ENCODE measurements at regions not wholly inside any gene's neighbourhood (a gene's known extent, or its start where the extent isn't known, plus 50 kb on each side); places are given as distances from the start of the nearest gene placed in this dataset.

GRCh38 chr6:33909737-33910136 lies 105.9 kb upstream of the MLN start:
- TF ChIP-seq, protein P1, sequence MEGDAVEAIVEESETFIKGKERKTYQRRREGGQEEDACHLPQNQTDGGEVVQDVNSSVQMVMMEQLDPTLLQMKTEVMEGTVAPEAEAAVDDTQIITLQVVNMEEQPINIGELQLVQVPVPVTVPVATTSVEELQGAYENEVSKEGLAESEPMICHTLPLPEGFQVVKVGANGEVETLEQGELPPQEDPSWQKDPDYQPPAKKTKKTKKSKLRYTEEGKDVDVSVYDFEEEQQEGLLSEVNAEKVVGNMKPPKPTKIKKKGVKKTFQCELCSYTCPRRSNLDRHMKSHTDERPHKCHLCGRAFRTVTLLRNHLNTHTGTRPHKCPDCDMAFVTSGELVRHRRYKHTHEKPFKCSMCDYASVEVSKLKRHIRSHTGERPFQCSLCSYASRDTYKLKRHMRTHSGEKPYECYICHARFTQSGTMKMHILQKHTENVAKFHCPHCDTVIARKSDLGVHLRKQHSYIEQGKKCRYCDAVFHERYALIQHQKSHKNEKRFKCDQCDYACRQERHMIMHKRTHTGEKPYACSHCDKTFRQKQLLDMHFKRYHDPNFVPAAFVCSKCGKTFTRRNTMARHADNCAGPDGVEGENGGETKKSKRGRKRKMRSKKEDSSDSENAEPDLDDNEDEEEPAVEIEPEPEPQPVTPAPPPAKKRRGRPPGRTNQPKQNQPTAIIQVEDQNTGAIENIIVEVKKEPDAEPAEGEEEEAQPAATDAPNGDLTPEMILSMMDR (IDR thresholded peaks at IDR 0.05; ENCODE audit: insufficient read depth, low read length, missing control alignments), result no peak
- CTCF ChIA-PET, result interaction anchor here (1.3 kb wide), 1 partner anchor 8 kb away, joined by 5 read pairs; no protein-coding TSS in a partner anchor
- POLR2A ChIA-PET, result no interaction called here
- DNase-seq (ENCODE audit: low read depth, low spot score), result no peak
- no peak overlapping the region for H3K4me3 ChIP-seq (ENCODE audit: low read depth, low read length)

DNA sequence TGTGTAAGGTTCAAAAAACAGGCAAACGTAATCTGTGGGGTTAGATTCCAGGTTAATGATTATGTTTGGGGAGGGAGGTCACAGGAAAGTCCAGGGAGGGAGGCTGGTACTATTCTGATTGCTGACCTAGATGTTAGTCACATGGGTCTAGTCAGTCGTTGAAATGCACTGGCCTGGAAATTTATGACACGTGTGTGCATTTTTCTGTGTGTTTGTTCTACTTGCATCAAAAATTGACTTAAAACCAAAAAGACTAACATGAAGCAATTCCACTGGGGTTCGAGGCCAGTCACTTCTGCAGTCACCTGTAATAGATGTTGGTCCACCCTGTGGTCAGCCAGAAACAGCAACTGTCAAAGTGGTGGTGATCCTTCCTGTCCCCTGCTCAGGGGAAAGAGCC lies 104.2 kb upstream of the MLN start:
- DNase-seq (ENCODE audit: low read depth, low spot score), result no peak
- CTCF ChIA-PET, result no interaction called here
- POLR2A ChIA-PET, result no interaction called here
- no peak overlapping the region for H3K4me3 ChIP-seq (ENCODE audit: low read depth, low read length)
- TF ChIP-seq, protein P1 (IDR thresholded peaks at IDR 0.05; ENCODE audit: insufficient read depth, low read length, missing control alignments), result no peak

DNA sequence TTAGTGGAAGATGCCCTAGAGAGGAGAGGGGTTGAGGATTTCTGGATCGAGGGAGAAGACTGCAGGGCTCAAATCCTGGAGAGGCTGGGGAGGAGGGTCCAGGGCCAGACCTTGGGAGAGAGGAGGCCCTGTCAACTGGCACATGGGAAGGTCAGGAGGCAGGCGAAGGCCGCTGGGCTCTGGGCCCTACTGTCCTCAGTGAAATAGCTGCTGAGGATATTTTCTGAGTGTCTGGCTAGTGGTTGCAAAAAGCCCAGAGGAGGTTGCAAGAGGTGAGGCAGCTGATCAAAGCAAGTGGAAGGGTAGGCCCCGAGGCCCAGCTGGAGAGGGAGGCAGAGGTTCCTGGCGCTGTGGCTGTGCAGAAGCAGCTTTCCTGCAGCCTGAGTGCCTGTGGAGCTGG lies 103.4 kb upstream of the MLN start:
- no peak overlapping the region for H3K4me3 ChIP-seq (ENCODE audit: low read depth, low read length)
- no peak for DNase-seq (ENCODE audit: low read depth, low spot score)
- POLR2A ChIA-PET, result no interaction called here
- TF ChIP-seq, protein P1 (IDR thresholded peaks at IDR 0.05; ENCODE audit: insufficient read depth, low read length, missing control alignments), result no peak
- CTCF ChIA-PET, result interaction anchor here (1.5 kb wide), 1 partner anchor 10 kb away, joined by 3 read pairs; no protein-coding TSS in a partner anchor

- CTCF ChIA-PET, result interaction anchor here (1.5 kb wide), 1 partner anchor 9 kb away, joined by 3 read pairs; no protein-coding TSS in a partner anchor
- POLR2A ChIA-PET, result no interaction called here
- H3K4me3 ChIP-seq (ENCODE audit: low read depth, low read length), result no peak overlapping the region
- TF ChIP-seq, protein P1 (IDR thresholded peaks at IDR 0.05; ENCODE audit: insufficient read depth, low read length, missing control alignments), result no peak
- no peak for DNase-seq (ENCODE audit: low read depth, low spot score)
Measured at GRCh38 chr6:33906439-33906838, 102.6 kb upstream of the MLN start.

DNA sequence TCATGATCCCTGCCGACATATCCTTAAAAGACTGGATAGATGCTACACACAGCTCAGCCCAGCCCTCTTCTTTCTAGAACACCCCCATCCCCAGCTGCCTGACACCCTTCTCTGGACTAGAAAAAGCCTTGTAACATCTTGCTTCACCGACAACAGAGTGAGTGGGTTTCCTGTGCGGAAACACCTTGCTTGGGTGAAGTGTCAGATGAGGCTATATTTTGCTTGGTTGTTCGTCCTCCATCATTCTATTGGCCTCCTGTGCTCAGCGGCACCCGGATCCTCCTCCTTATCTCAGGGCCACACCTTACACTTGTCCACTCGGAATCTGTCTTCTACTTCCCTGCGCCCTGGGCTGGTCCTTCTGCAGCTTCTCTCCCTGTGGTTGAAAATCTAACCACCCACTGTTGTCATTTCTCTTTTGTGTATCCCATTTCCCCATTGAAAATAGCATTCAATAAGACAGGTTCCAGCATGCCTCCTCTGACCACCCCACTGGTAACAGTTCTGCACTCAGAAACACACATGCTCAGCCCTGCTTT lies 101.3 kb upstream of the MLN start:
- no peak overlapping the region for H3K4me3 ChIP-seq (ENCODE audit: low read depth, low read length)
- DNase-seq (ENCODE audit: low read depth, low spot score), result no peak
- TF ChIP-seq, protein P1 (IDR thresholded peaks at IDR 0.05; ENCODE audit: insufficient read depth, low read length, missing control alignments), result no peak
- POLR2A ChIA-PET, result interaction anchor here (0.7 kb wide), 1 partner anchor 194 kb away, joined by 3 read pairs; no protein-coding TSS in a partner anchor
- CTCF ChIA-PET, result interaction anchor here (1.1 kb wide), 2 partner anchors 122 to 150 kb away, joined by 3 read pairs; no protein-coding TSS in a partner anchor

DNA sequence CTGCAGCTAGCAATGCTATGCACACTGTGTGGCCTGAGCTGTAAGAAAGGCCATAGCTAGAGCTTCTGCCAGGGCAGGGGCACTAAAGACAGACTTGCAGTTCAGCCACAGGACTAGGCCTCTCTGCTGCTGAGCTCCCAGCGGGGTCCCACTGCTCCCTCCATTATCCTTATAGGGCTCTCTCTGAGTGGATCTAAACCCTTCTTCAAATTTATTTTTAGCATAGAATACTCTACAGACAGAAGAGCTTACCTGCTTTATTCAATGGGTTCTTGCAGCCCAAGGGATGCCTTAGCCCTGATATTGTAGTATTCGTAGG lies 100.9 kb upstream of the MLN start:
- H3K4me3 ChIP-seq (ENCODE audit: low read depth, low read length), result no peak overlapping the region
- CTCF ChIA-PET, result interaction anchor here (1.1 kb wide), 2 partner anchors 122 to 151 kb away, joined by 3 read pairs; no protein-coding TSS in a partner anchor
- TF ChIP-seq, protein P1 (IDR thresholded peaks at IDR 0.05; ENCODE audit: insufficient read depth, low read length, missing control alignments), result no peak
- POLR2A ChIA-PET, result interaction anchor here (0.7 kb wide), 1 partner anchor 193 kb away, joined by 3 read pairs; no protein-coding TSS in a partner anchor
- DNase-seq (ENCODE audit: low read depth, low spot score), result no peak
